Small intestine (tissue), 7 donors: ENCODE measurements at regions not wholly inside any gene's neighbourhood (a gene's known extent, or its start where the extent isn't known, plus 50 kb on each side); places are given as distances from the start of the nearest gene placed in this dataset.
"Not testable (repeated sequence)": the region's sequence is repeated elsewhere in the genome, so short reads cannot be mapped to it uniquely, and the experiment has no call there.

Source experiments
- DNase-seq, 2 donors: peaks; one replicate each; pipeline versions ENCODE4 v3.0.0 to v3.0.0-alpha.2; 2013
- FAIRE-seq: peaks from 2 replicates; lab custom pipeline; 2012; peaks lifted over from hg19 to GRCh38; lab: Jason Lieb, UNC
- H3K27ac ChIP-seq, 3 donors: one replicate each; pipeline ENCODE4 v1.5.1; 2013; ENCODE audit warnings: low read length in 2 of 3, mild to moderate bottlenecking in 2 of 3, control low read depth in 1 of 3, inconsistent platforms in 1 of 3, low read depth in 1 of 3, moderate library complexity in 1 of 3
- H3K27me3 ChIP-seq, 3 donors: one replicate each; pipeline ENCODE4 v1.6.1; 2013; ENCODE audit warnings: low read length in 3 of 3, inconsistent platforms in 1 of 3; ENCODE audit not compliant: control insufficient read depth in 3 of 3, insufficient read depth in 3 of 3
- H3K36me3 ChIP-seq, 3 donors: one replicate each; pipeline ENCODE4 v1.6.1; 2013; ENCODE audit warnings: low read length in 3 of 3, inconsistent platforms in 1 of 3, low read depth in 1 of 3, mild to moderate bottlenecking in 1 of 3, moderate library complexity in 1 of 3; ENCODE audit not compliant: control insufficient read depth in 3 of 3, insufficient read depth in 2 of 3
- H3K4me1 ChIP-seq, 3 donors: one replicate each; pipeline ENCODE4 v1.6.1; 2013; ENCODE audit warnings: low read length in 2 of 3, inconsistent platforms in 1 of 3, low read depth in 1 of 3, mild to moderate bottlenecking in 1 of 3, moderate library complexity in 1 of 3; ENCODE audit not compliant: control insufficient read depth in 3 of 3, insufficient read depth in 2 of 3
- H3K4me3 ChIP-seq, 3 donors: one replicate each; pipeline ENCODE4 v1.5.1; 2013; ENCODE audit warnings: low read length in 3 of 3, control low read depth in 1 of 3, inconsistent platforms in 1 of 3, low read depth in 1 of 3, mild to moderate bottlenecking in 1 of 3, moderate library complexity in 1 of 3
- H3K9me3 ChIP-seq, 2 donors: one replicate each; pipeline ENCODE4 v1.6.1; 2013; ENCODE audit warnings: low read depth in 1 of 2, low read length in 1 of 2; ENCODE audit not compliant: control insufficient read depth in 2 of 2, insufficient read depth in 1 of 2
- WGBS, 3 donors: extraction: QIAGEN DNeasy Blood & Tissue Kit; methylation state at CpG; one replicate each; pipeline ENCODE4 v1.1.7; 2013; 5-methylcytosine and 5-hydroxymethylcytosine counted together
- donor health status: healthy with polysubstance abuse.
- donor health status: control.
- donor health status: control.
- donor health status: Bipolar disorder and iron deficiency.
- donor health status: healthy.

DNA sequence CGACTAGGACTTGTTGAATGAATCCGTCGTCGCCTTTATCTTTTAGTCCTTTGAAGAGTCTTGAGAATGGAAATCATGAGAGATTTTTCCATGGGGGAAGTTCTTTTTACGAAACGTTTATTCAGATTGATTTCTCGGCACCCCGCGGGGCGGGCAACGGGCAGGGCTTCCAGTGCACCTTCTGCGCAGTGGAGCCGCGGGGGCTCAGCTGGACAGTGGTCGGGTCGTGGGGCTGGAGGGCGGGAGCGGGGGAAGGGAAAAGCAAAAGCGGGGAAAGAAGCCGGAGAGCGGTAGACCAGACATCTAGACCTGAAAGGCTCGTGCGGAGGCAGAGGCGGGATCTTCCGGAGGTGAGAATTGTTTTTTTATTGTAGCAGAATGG is 103.0 kb downstream of the NBPF11 start:
- peak overlapping the region in 1 of 3 donors; percentile 26 for H3K4me3 ChIP-seq
- H3K27ac ChIP-seq, FAIRE-seq, H3K36me3 ChIP-seq, H3K9me3 ChIP-seq, H3K27me3 ChIP-seq, H3K4me1 ChIP-seq: not testable (repeated sequence)
- 2 to 4% (median 4%) methylated on average over 14 to 25 of the region's 25 CpGs for WGBS, 3 donors
- peak in 1 of 2 donors; percentile 29 for DNase-seq

GRCh38 chr1:148048423-148049114 is 103.5 kb downstream of the NBPF11 start:
- not testable (repeated sequence) for H3K27me3 ChIP-seq, FAIRE-seq, H3K4me1 ChIP-seq, H3K9me3 ChIP-seq, H3K27ac ChIP-seq, H3K36me3 ChIP-seq
- H3K4me3 ChIP-seq, result peak overlapping the region in 1 of 3 donors; percentile 26
- DNase-seq, result peak in 1 of 2 donors; percentile 9
- 14 to 73% (median 59%) methylated on average over 20 to 51 of the region's 51 CpGs for WGBS, 3 donors

DNA sequence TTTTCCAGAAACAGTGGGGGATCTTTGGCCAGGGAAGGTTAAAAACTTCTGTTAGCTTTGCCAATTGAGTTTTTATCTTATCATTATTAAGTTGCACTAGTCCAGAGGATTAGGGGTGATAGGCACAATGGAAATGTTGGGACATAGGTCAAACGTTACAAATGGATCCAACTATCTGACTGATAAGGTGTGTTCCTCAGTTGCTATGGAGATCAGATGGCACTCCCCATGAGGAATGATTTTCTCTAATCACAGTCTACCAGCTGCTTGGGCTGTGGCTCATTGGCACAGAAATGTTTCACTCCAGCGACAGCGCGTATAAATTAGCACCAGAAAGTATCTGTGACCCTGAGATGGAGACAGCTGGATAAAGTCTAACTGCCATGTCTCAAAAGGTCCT is 106.2 kb downstream of the NBPF11 start:
- not testable (repeated sequence) for FAIRE-seq, H3K9me3 ChIP-seq, H3K4me3 ChIP-seq, H3K27ac ChIP-seq, H3K4me1 ChIP-seq, H3K36me3 ChIP-seq, H3K27me3 ChIP-seq
- DNase-seq, result peak; percentile 24 to 76
- 21 to 65% (median 49%) methylated on average over 3 of the region's 4 CpGs for WGBS, 3 donors

DNA sequence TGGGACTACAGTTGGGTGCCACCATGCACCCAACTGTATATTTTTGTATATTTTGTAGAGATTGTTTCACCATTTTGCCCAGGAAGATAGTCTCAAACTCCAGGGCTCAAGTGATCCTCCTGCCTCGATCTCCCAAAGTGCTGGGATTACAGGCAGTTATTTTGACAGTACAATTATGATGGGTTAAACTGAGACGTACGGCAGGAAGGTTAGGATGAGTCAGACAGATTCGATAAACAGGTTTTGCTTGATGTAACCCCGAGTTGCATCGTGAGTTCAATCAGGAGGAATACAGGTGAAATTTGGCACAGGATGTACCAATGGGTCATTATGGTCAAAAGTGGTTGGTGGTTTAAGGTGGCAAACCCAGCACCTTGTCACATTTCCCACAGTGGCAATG is 107.6 kb downstream of the NBPF11 start:
- not testable (repeated sequence) for H3K27ac ChIP-seq, FAIRE-seq, H3K4me1 ChIP-seq, H3K36me3 ChIP-seq, DNase-seq, H3K9me3 ChIP-seq, H3K27me3 ChIP-seq, H3K4me3 ChIP-seq
- 19 to 58% (median 28%) methylated on average over 6 of the region's 6 CpGs for WGBS, 3 donors
